CD14-positive monocyte (primary cell): ENCODE measurements at regions not wholly inside any gene's neighbourhood (a gene's known extent, or its start where the extent isn't known, plus 50 kb on each side); places are given as distances from the start of the nearest gene placed in this dataset.

ENCODE experiments used
- DNase-seq, 3 donors: peaks; one replicate each; pipeline ENCODE4 v3.0.0-alpha.2; 2011 to 2022
- H2AFZ ChIP-seq: 2 replicates; pipeline ENCODE4 v1.6.0; 2012; ENCODE audit warnings: mild to moderate bottlenecking, low read depth, low read length, inconsistent platforms; ENCODE audit not compliant: insufficient read depth, poor library complexity, severe bottlenecking
- H3K27ac ChIP-seq, 2 donors: 1 replicate in 1 of 2; 2 replicates in 1 of 2; pipeline ENCODE4 v1.5.1; 2012 to 2013; ENCODE audit warnings: low read length in 2 of 2, control low read depth in 1 of 2, inconsistent platforms in 1 of 2, low read depth in 1 of 2, mild to moderate bottlenecking in 1 of 2
- H3K27me3 ChIP-seq, 2 donors: one replicate each; pipeline versions ENCODE4 v1.6.0 to v1.6.1; 2011 to 2013; ENCODE audit warnings: low read length in 2 of 2; ENCODE audit not compliant: control insufficient read depth in 2 of 2, insufficient read depth in 2 of 2
- H3K36me3 ChIP-seq, 2 donors: replicated peaks in 1 of 2; 1 replicate in 1 of 2; 2 replicates in 1 of 2; pipeline versions ENCODE4 v1.5.1 to v1.6.1; 2012 to 2013; ENCODE audit warnings: low read length in 2 of 2, control low read depth in 1 of 2, inconsistent platforms in 1 of 2, mild to moderate bottlenecking in 1 of 2; ENCODE audit not compliant: insufficient read depth in 2 of 2, control insufficient read depth in 1 of 2
- H3K4me1 ChIP-seq, 2 donors: 1 replicate in 1 of 2; 2 replicates in 1 of 2; pipeline versions ENCODE4 v1.5.1 to v1.6.1; 2012 to 2013; ENCODE audit warnings: low read length in 2 of 2, control low read depth in 1 of 2, inconsistent platforms in 1 of 2, mild to moderate bottlenecking in 1 of 2, moderate library complexity in 1 of 2; ENCODE audit not compliant: insufficient read depth in 2 of 2, control insufficient read depth in 1 of 2
- H3K4me2 ChIP-seq: replicated peaks from 2 replicates; pipeline ENCODE3; 2012; ENCODE audit warnings: low read length, moderate library complexity, mild to moderate bottlenecking; ENCODE audit not compliant: poor library complexity, severe bottlenecking; ENCODE audit errors: extremely low read depth
- H3K4me3 ChIP-seq, 3 experiments: fragments of 200-600 bp in 1 of 3; sonication (generic) in 1 of 3; replicated peaks in 1 of 3; 1 replicate in 2 of 3; 2 replicates in 1 of 3; pipeline ENCODE4 v1.5.1; 2011 to 2013; ENCODE audit warnings: low read length in 3 of 3, mild to moderate bottlenecking in 3 of 3, control low read depth in 2 of 3, low read depth in 2 of 3, inconsistent platforms in 1 of 3, moderate library complexity in 1 of 3
- H3K79me2 ChIP-seq: 2 replicates; pipeline ENCODE4 v1.6.0; 2012; ENCODE audit warnings: mild to moderate bottlenecking, control low read depth, inconsistent platforms, low read length, moderate library complexity; ENCODE audit not compliant: insufficient read depth
- H3K9ac ChIP-seq: 2 replicates; pipeline ENCODE4 v1.6.0; 2017; ENCODE audit warnings: low read length, mild to moderate bottlenecking; ENCODE audit not compliant: insufficient read depth, poor library complexity, severe bottlenecking
- H3K9me3 ChIP-seq, 2 donors: replicated peaks in 1 of 2; 1 replicate in 1 of 2; 2 replicates in 1 of 2; pipeline versions ENCODE4 v1.5.1 to v1.6.1; 2012 to 2013; ENCODE audit warnings: low read length in 2 of 2, control low read depth in 1 of 2; ENCODE audit not compliant: control insufficient read depth in 1 of 2, insufficient read depth in 1 of 2
- H4K20me1 ChIP-seq: 2 replicates; pipeline ENCODE4 v1.6.0; 2012; ENCODE audit warnings: mild to moderate bottlenecking, low read length, control low read depth, moderate library complexity; ENCODE audit not compliant: insufficient read depth
- H3K27ac Mint-ChIP-seq, 7 donors: one replicate each; pipeline ENCODE4 v1.8.0; 2020; ENCODE audit warnings: mild to moderate bottlenecking in 7 of 7, mixed read lengths in 7 of 7, moderate library complexity in 6 of 7, inconsistent platforms in 2 of 7
- H3K27me3 Mint-ChIP-seq, 3 donors: one replicate each; pipeline ENCODE4 v1.8.0; 2021 to 2022; ENCODE audit warnings: low read depth in 3 of 3, mild to moderate bottlenecking in 3 of 3, mixed read lengths in 3 of 3, moderate library complexity in 3 of 3, inconsistent platforms in 1 of 3
- H3K36me3 Mint-ChIP-seq, 2 donors: one replicate each; pipeline ENCODE4 v1.8.0; 2020; ENCODE audit warnings: mixed read lengths in 2 of 2, inconsistent platforms in 1 of 2, mild to moderate bottlenecking in 1 of 2
- H3K4me1 Mint-ChIP-seq: one replicate; pipeline ENCODE4 v1.8.0; 2020; ENCODE audit warnings: mild to moderate bottlenecking, mixed read lengths
- H3K4me3 Mint-ChIP-seq, 2 donors: one replicate each; pipeline ENCODE4 v1.8.0; 2020; ENCODE audit warnings: mild to moderate bottlenecking in 2 of 2, mixed read lengths in 2 of 2, moderate library complexity in 1 of 2
- H3K9me3 Mint-ChIP-seq, 7 donors: one replicate each; pipeline ENCODE4 v1.8.0; 2020 to 2022; ENCODE audit warnings: mixed read lengths in 7 of 7, mild to moderate bottlenecking in 6 of 7, moderate library complexity in 6 of 7, inconsistent platforms in 2 of 7
- WGBS: methylation state at CpG from one replicate; pipeline ENCODE4 v1.1.5; 2013; ENCODE audit warnings: missing lambda C conversion rate; ENCODE audit not compliant: insufficient coverage; 5-methylcytosine and 5-hydroxymethylcytosine counted together
- intact Hi-C, 2 donors: fragments of 100-400 bp; cut with micrococcal nuclease; formaldehyde crosslinking; loops; one replicate each; pipeline versions ENCODE4 v1.15.0 to v1.15.1; 2023
- TF ChIP-seq, protein P1 (sequence below): fragments of 200-600 bp; IDR thresholded peaks from one replicate; pipeline ENCODE4 v1.8.0; 2022; ENCODE audit warnings: antibody characterized with exemption, mild to moderate bottlenecking

DNA sequence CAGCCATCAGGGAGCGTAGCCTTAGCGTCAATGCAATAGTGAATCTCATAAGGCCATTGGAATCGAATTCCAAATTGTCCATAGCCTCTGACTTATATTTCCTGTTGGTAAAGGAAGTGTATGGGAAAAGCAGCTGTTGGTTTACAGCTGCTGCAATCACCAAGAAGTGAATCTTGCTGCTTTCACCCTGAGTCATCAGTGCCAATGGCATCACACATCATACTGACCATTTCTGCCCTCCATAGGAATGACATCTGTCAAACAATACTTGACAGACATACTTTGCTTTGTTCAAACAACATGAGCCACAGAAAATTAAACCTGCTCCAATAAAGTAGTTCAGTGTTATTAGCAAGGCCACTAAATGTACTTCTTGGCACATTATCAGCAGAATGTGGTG, 111.2 kb upstream of the KLHL29 start:
- H3K4me3 Mint-ChIP-seq = no peak overlapping the region
- intact Hi-C loops = no loop called here
- no peak overlapping the region for H3K9ac ChIP-seq
- peaks cover 0 to 1% (median 0%) of the 10 kb centered on the region in 3 donors for H3K27me3 Mint-ChIP-seq
- peaks cover 0 to 10% (median 3%) of the 10 kb centered on the region in 7 donors for H3K9me3 Mint-ChIP-seq
- 100% methylated on average over 2 of the region's 3 CpGs for WGBS
- H3K79me2 ChIP-seq = no peaks in the 10 kb centered on the region
- H3K27me3 ChIP-seq = no peaks in the 10 kb centered on the region
- no peaks in the 10 kb centered on the region for H3K36me3 Mint-ChIP-seq
- no peak overlapping the region for H3K4me3 ChIP-seq
- H3K9me3 ChIP-seq = no peaks in the 10 kb centered on the region
- no peaks in the 10 kb centered on the region for H3K4me1 ChIP-seq
- no peak for DNase-seq
- no peak overlapping the region for H3K27ac Mint-ChIP-seq
- no peak overlapping the region for H2AFZ ChIP-seq
- no peaks in the 10 kb centered on the region for H3K4me1 Mint-ChIP-seq
- no peaks in the 10 kb centered on the region for H4K20me1 ChIP-seq
- H3K27ac ChIP-seq = no peak overlapping the region
- H3K4me2 ChIP-seq = no peak overlapping the region
- TF ChIP-seq, protein P1, sequence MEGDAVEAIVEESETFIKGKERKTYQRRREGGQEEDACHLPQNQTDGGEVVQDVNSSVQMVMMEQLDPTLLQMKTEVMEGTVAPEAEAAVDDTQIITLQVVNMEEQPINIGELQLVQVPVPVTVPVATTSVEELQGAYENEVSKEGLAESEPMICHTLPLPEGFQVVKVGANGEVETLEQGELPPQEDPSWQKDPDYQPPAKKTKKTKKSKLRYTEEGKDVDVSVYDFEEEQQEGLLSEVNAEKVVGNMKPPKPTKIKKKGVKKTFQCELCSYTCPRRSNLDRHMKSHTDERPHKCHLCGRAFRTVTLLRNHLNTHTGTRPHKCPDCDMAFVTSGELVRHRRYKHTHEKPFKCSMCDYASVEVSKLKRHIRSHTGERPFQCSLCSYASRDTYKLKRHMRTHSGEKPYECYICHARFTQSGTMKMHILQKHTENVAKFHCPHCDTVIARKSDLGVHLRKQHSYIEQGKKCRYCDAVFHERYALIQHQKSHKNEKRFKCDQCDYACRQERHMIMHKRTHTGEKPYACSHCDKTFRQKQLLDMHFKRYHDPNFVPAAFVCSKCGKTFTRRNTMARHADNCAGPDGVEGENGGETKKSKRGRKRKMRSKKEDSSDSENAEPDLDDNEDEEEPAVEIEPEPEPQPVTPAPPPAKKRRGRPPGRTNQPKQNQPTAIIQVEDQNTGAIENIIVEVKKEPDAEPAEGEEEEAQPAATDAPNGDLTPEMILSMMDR = no peak
- H3K36me3 ChIP-seq = no peaks in the 10 kb centered on the region

DNA sequence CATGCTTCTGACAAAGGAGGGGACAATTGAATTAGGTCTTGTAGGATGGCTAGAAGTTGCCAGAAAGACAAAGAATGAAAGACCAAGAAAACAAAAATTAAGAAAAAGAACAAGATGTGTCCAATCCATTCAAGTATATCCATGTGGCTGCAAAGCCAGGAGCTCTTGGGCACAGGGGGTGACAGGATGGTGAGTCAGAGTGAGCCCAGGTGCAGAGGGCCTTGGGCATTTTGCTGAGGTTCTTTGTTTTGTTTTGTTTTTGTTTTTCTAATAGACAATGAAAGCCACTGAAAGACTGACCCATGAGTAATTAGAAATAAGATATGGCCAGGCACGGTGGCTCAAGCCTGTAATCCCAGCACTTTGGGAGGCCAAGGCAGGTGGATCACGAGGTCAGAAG, 104.6 kb upstream of the KLHL29 start:
- H3K4me1 ChIP-seq = no peaks in the 10 kb centered on the region
- H3K79me2 ChIP-seq = no peaks in the 10 kb centered on the region
- no peaks in the 10 kb centered on the region for H3K36me3 Mint-ChIP-seq
- no peak overlapping the region for H3K4me3 Mint-ChIP-seq
- no peaks in the 10 kb centered on the region for H3K36me3 ChIP-seq
- no peak overlapping the region for H3K4me3 ChIP-seq
- WGBS = no CpG with 5 or more reads among the region's 2 CpGs
- no peaks in the 10 kb centered on the region for H3K27me3 ChIP-seq
- peaks cover 0 to 3% (median 0%) of the 10 kb centered on the region in 3 donors for H3K27me3 Mint-ChIP-seq
- no peak for DNase-seq
- H3K9ac ChIP-seq = no peak overlapping the region
- H3K9me3 ChIP-seq = no peaks in the 10 kb centered on the region
- H3K4me2 ChIP-seq = no peak overlapping the region
- H4K20me1 ChIP-seq = no peaks in the 10 kb centered on the region
- no peak overlapping the region for H2AFZ ChIP-seq
- intact Hi-C loops = no loop called here
- TF ChIP-seq, protein P1 = no peak
- no peaks in the 10 kb centered on the region for H3K4me1 Mint-ChIP-seq
- no peak overlapping the region for H3K27ac ChIP-seq
- H3K27ac Mint-ChIP-seq = no peak overlapping the region
- peaks cover 0 to 2% (median 0%) of the 10 kb centered on the region in 7 donors for H3K9me3 Mint-ChIP-seq
